PC-9 (cell line): ENCODE measurements at regions not wholly inside any gene's neighbourhood (a gene's known extent, or its start where the extent isn't known, plus 50 kb on each side); places are given as distances from the start of the nearest gene placed in this dataset.

Experiments used
- CTCF ChIP-seq: fragments of 200-600 bp; sonication (generic); conservative IDR thresholded peaks from 2 replicates; pipeline ENCODE4 v1.6.1; 2017; ENCODE audit warnings: mixed run types, antibody characterized with exemption, mild to moderate bottlenecking, moderate library complexity
- EZH2 ChIP-seq: fragments of 200-600 bp; sonication (generic); IDR thresholded peaks from 2 replicates; pipeline ENCODE4 v1.8.0; 2017; ENCODE audit warnings: antibody characterized with exemption, low read depth

GRCh38 chr1:5459839-5460610 lies 532.2 kb downstream of the NPHP4 start:
- no peak for TF ChIP-seq CTCF
- no peak for TF ChIP-seq EZH2
